Memory B cell (primary cell): ENCODE measurements at regions not wholly inside any gene's neighbourhood (a gene's known extent, or its start where the extent isn't known, plus 50 kb on each side); places are given as distances from the start of the nearest gene placed in this dataset.
"Not testable (repeated sequence)": the region's sequence is repeated elsewhere in the genome, so short reads cannot be mapped to it uniquely, and the experiment has no call there.

ENCODE experiments used
- ATAC-seq: fragments of 150-1000 bp; cut with Tn5 transposase; 2 replicates; pipeline ENCODE4 v1.10.0; 2021; ENCODE audit warnings: low read depth, mild to moderate bottlenecking, moderate library complexity
- DNase-seq, 2 donors: peaks; one replicate each; pipeline ENCODE4 v3.0.0; 2022; ENCODE audit warnings: low spot score in 2 of 2
- H3K27ac Mint-ChIP-seq: one replicate; pipeline ENCODE4 v1.8.0; 2022; ENCODE audit warnings: mild to moderate bottlenecking, moderate library complexity, mixed read lengths
- H3K27me3 Mint-ChIP-seq: one replicate; pipeline ENCODE4 v1.8.0; 2022; ENCODE audit warnings: mixed read lengths
- H3K36me3 Mint-ChIP-seq: one replicate; pipeline ENCODE4 v1.8.0; 2022; ENCODE audit warnings: mild to moderate bottlenecking, mixed read lengths
- H3K4me1 Mint-ChIP-seq: one replicate; pipeline ENCODE4 v1.8.0; 2022; ENCODE audit warnings: mixed read lengths
- H3K4me3 Mint-ChIP-seq: one replicate; pipeline ENCODE4 v1.8.0; 2022; ENCODE audit warnings: mild to moderate bottlenecking, moderate library complexity, mixed read lengths
- H3K9me3 Mint-ChIP-seq: one replicate; pipeline ENCODE4 v1.8.0; 2022; ENCODE audit warnings: mixed read lengths

DNA sequence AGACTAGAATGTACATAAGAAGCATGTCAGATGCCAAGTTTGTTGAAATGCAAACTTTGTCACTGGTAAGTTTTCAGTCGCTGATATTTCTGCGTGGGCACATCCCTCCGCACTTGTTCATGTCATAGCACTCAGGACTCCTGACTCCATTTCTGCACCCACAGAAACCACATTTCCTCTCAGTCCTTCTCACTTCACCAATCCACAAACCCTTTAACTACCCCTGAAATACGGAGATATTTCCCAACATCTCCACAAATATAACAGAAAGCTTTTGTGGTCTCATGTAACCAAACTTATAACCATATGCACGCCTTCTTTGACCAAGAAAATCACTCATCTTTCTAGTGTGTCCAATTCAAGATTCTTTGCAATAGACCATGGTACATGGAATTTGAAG is 276.9 kb upstream of the ERBB4 start:
- peaks cover 3% of the 10 kb centered on the region for H3K4me1 Mint-ChIP-seq
- ATAC-seq (no peak), DNase-seq (no peak)
- no peaks in the 10 kb centered on the region for H3K27me3 Mint-ChIP-seq
- H3K9me3 Mint-ChIP-seq = no peaks in the 10 kb centered on the region
- H3K4me3 Mint-ChIP-seq = no peak overlapping the region
- no peak overlapping the region for H3K27ac Mint-ChIP-seq
- H3K36me3 Mint-ChIP-seq = no peaks in the 10 kb centered on the region

GRCh38 chr2:212814941-212815340 is 276.3 kb upstream of the ERBB4 start:
- Mint-ChIP-seq H3K9me3 (no peaks in the 10 kb centered on the region), H3K36me3 (no peaks in the 10 kb centered on the region), H3K4me1 (peaks cover 3% of the 10 kb centered on the region), H3K4me3 (no peak overlapping the region), H3K27ac (no peak overlapping the region), H3K27me3 (no peaks in the 10 kb centered on the region)
- ATAC-seq = no peak
- no peak for DNase-seq

DNA sequence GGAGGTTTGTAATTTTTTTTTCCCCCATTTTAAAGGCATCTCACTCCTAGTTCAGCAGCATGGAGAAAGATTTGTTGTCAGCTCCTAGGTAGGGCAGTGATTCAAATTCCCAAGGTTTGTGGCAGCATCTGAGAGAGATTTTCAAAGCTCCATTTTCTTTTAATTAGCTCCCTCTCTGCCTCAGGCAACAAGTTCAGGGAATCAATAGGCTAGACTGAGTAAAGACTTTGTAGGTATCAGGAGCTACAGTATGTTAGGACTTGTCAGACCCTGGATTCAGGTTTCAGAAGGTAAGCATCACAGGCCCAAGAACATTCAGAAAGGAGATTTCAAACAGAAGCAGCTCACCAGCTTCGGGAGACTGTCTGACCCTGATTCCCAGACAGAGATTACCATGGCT is 273.3 kb upstream of the ERBB4 start:
- Mint-ChIP-seq H3K27me3 (no peaks in the 10 kb centered on the region), H3K27ac (no peak overlapping the region), H3K36me3 (no peaks in the 10 kb centered on the region), H3K9me3 (no peaks in the 10 kb centered on the region), H3K4me3 (no peak overlapping the region), H3K4me1 (peaks cover 3% of the 10 kb centered on the region)
- no peak for DNase-seq
- no peak for ATAC-seq

DNA sequence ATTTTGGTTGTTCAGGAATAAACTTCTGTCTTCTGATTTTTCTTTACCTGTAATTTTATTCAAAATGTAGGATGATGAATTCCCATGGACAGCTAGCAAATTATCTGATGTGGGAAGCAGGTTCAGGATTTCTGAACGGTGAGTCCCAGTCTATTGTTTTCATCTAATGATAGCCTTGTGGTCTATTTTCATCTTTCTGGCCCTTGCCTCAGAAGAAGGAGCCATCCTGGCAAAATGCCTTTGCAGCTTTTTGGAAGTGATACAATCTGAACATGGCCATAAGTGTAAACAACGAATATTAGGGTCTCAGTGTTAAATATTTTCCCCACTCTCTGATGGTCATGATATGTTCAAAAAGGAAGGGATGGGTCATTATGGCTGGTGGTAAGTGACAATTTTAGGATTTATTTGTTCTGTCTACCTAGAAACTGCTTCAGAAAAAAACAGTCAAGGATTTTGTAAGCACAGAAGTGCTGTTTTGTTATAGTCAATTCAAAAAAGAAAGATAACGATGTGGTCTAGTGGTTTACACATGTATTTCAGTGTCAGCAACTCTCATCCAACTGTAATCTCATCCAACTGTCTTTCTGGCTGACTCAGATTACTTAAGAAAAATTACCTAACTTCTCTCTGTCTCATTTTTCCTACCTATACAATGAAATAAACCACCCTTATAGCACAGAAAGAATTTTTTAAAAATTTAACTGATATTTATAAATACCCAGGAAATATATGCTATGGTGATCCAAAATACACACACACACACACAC is 272.6 kb upstream of the ERBB4 start:
- Mint-ChIP-seq H3K36me3 (no peaks in the 10 kb centered on the region), H3K4me1 (peaks cover 3% of the 10 kb centered on the region), H3K27ac (no peak overlapping the region), H3K9me3 (no peaks in the 10 kb centered on the region), H3K27me3 (no peaks in the 10 kb centered on the region), H3K4me3 (no peak overlapping the region)
- no peak for ATAC-seq
- no peak for DNase-seq

- H3K4me3 Mint-ChIP-seq = no peak overlapping the region
- no peaks in the 10 kb centered on the region for H3K36me3 Mint-ChIP-seq
- H3K9me3 Mint-ChIP-seq = no peaks in the 10 kb centered on the region
- no peaks in the 10 kb centered on the region for H3K4me1 Mint-ChIP-seq
- no peak for ATAC-seq
- H3K27ac Mint-ChIP-seq = no peak overlapping the region
- DNase-seq = no peak
- peaks cover 2% of the 10 kb centered on the region for H3K27me3 Mint-ChIP-seq
Measured at GRCh38 chr2:212797484-212798205, 259.0 kb upstream of the ERBB4 start.

- H3K27me3 Mint-ChIP-seq = no peaks in the 10 kb centered on the region
- ATAC-seq = no peak
- H3K27ac Mint-ChIP-seq = no peak overlapping the region
- H3K9me3 Mint-ChIP-seq = no peaks in the 10 kb centered on the region
- no peak for DNase-seq
- no peak overlapping the region for H3K4me3 Mint-ChIP-seq
- no peaks in the 10 kb centered on the region for H3K4me1 Mint-ChIP-seq
- H3K36me3 Mint-ChIP-seq = no peaks in the 10 kb centered on the region
Measured at GRCh38 chr2:212794471-212794870, 255.9 kb upstream of the ERBB4 start.

DNA sequence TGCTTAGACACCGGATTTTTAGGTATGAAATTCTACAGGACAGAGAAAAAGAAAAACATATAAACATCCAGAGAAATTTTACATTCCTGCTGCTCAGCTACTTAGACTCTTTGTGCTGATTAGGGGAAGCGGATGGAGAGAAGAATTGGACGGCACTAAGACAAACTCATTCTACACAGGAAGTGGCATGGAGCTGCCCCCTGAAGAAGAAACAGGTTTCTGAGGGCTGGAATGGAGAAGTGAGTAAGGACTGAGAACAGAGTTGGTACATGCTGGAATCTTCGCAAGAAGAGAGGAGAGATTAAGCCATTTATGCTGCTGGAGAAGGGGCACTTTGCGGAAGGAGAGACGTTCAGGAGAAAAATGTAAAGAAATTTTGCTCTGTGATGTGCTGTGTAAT is 253.0 kb upstream of the ERBB4 start:
- no peaks in the 10 kb centered on the region for H3K9me3 Mint-ChIP-seq
- DNase-seq (no peak), ATAC-seq (no peak)
- no peak overlapping the region for H3K27ac Mint-ChIP-seq
- no peaks in the 10 kb centered on the region for H3K27me3 Mint-ChIP-seq
- no peaks in the 10 kb centered on the region for H3K4me1 Mint-ChIP-seq
- no peaks in the 10 kb centered on the region for H3K36me3 Mint-ChIP-seq
- H3K4me3 Mint-ChIP-seq = no peak overlapping the region

DNA sequence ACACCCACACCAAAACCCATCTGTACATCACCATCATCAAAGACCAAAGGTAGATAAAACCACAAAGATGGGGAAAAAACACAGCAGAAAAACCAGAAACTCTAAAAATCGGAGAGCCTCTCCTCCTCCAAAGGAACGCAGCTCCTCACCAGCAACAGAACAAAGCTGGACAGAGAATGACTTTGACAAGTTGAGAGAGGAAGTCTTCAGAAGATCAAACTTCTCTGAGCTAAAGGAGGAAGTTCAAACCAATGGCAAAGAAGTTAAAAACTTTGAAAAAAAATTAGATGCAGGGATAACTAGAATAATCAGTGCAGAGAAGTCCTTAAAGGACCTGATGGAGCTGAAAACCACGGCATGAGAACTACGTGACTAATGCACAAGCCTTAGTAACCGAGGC is 247.5 kb upstream of the ERBB4 start:
- DNase-seq, H3K36me3 Mint-ChIP-seq, H3K27ac Mint-ChIP-seq: not testable (repeated sequence)

DNA sequence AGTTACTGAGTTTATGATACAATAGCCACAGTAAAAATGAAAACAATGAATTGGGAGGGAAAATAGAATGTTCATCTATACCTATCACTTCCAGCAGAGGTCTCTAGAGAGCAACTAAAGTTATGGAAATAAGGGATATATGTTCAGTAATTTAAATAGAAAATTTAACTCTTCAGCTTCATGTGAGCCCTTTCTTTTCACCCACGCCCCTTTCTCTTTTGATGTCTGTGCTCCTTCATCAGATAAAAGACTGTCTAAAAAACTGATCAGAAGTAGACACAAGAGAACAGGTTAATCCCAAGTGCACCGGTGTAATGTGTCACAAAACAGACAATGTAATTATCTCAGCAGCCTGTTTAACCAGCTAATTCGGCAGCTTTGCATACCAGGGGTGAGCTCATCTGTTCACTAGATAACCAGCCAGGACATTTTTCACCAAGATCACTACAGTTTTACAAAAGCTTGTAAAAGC is 238.5 kb upstream of the ERBB4 start:
- H3K4me1 Mint-ChIP-seq = no peaks in the 10 kb centered on the region
- no peak overlapping the region for H3K27ac Mint-ChIP-seq
- DNase-seq (peak in 1 of 2 donors; percentile 14), ATAC-seq (peak; percentile 41)
- no peak overlapping the region for H3K4me3 Mint-ChIP-seq
- H3K27me3 Mint-ChIP-seq = peaks cover 1% of the 10 kb centered on the region
- no peaks in the 10 kb centered on the region for H3K9me3 Mint-ChIP-seq
- no peaks in the 10 kb centered on the region for H3K36me3 Mint-ChIP-seq

More for the DNA sequence above, 247.5 kb upstream of the ERBB4 start:
- not testable (repeated sequence) for H3K9me3 Mint-ChIP-seq, H3K4me3 Mint-ChIP-seq, H3K27me3 Mint-ChIP-seq, H3K4me1 Mint-ChIP-seq, ATAC-seq

DNA sequence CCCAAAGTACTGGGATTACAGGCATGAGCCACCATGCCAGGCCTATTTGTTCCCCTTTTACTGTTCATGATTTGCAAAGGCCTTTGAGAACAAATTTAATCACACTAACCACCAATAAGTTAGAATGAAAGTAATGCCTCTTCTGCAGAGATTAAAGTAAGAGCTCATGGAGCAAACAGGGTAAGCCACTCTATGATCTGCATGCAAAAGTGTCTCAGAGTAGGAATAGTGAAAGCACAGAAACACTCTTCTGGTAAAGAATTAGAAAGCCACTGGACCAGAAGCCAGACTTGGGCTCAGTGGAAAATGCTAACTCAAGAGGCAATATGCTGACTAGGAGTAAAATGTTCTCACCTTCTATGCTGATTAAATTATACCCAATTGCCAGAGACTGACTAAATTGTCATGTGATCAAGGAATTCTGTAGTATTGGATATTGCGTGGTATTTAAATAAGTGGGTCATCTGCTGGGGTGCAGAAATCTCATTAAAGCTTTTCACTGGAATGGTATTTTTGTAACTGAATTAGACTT is 235.3 kb upstream of the ERBB4 start:
- ATAC-seq (no peak), DNase-seq (no peak)
- Mint-ChIP-seq H3K9me3 (no peaks in the 10 kb centered on the region), H3K36me3 (no peaks in the 10 kb centered on the region), H3K27ac (no peak overlapping the region), H3K4me3 (no peak overlapping the region), H3K27me3 (peaks cover 3% of the 10 kb centered on the region), H3K4me1 (no peaks in the 10 kb centered on the region)

GRCh38 chr2:212770240-212770639 is 231.6 kb upstream of the ERBB4 start:
- H3K36me3 Mint-ChIP-seq = no peaks in the 10 kb centered on the region
- DNase-seq (no peak), ATAC-seq (no peak)
- peaks cover 1% of the 10 kb centered on the region for H3K27me3 Mint-ChIP-seq
- no peaks in the 10 kb centered on the region for H3K9me3 Mint-ChIP-seq
- H3K27ac Mint-ChIP-seq = no peak overlapping the region
- H3K4me3 Mint-ChIP-seq = no peak overlapping the region
- no peaks in the 10 kb centered on the region for H3K4me1 Mint-ChIP-seq

DNA sequence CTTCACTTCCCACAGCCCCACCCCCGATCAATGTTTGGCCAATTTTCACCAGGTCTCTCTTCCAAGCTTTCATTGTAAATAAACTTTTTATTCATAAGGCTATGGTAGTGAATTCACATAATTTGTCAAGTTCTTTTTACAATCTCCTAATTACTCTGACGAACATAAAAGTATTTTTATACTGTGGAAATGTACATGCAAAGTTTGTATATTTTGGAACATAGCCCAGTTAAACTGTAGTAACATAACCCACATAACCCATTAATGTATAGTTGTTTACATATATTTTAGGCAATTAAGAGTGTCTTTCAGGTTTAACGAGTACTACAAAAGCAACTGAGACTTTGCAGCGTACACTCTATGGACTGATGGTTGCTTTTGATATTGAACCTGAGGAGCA is 228.3 kb upstream of the ERBB4 start:
- Mint-ChIP-seq H3K27me3 (peaks cover 1% of the 10 kb centered on the region), H3K9me3 (no peaks in the 10 kb centered on the region), H3K36me3 (no peaks in the 10 kb centered on the region), H3K27ac (no peak overlapping the region), H3K4me3 (no peak overlapping the region), H3K4me1 (no peaks in the 10 kb centered on the region)
- no peak for ATAC-seq
- DNase-seq = no peak

DNA sequence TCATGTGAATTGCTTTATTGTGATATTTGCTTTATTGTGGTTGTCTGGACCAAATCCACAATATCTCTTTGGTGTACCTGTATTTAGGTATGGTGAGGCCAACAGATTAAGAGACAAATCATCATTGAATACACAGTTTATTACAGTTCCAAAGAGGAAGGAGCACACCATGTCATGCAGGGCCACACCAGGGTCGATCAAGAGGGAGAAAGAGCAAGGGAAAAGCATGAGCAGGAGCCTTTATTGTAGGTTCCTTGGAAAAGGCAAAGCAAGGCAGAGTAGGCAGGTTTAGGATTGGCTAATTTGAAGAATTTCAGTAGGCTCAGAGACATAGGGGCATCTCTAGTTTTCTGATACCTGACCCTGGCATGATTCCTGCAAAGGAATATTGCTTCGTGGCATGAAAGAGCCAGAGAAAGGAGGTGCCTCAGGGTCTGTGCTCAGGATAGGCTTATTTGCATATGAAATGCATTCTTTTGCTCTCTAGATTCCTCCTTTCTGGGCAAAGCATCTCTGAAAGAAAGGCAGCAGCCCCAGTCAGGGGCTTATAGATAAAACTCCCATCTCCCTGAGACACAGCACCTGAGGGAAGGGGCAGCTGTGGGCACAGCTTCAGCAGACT is 214.2 kb upstream of the ERBB4 start:
- peaks cover 1% of the 10 kb centered on the region for H3K36me3 Mint-ChIP-seq
- DNase-seq = no peak
- no peak overlapping the region for H3K4me3 Mint-ChIP-seq
- H3K27ac Mint-ChIP-seq = no peak overlapping the region
- no peaks in the 10 kb centered on the region for H3K4me1 Mint-ChIP-seq
- peaks cover 14% of the 10 kb centered on the region for H3K9me3 Mint-ChIP-seq
- no peak for ATAC-seq
- H3K27me3 Mint-ChIP-seq = peaks cover 4% of the 10 kb centered on the region

DNA sequence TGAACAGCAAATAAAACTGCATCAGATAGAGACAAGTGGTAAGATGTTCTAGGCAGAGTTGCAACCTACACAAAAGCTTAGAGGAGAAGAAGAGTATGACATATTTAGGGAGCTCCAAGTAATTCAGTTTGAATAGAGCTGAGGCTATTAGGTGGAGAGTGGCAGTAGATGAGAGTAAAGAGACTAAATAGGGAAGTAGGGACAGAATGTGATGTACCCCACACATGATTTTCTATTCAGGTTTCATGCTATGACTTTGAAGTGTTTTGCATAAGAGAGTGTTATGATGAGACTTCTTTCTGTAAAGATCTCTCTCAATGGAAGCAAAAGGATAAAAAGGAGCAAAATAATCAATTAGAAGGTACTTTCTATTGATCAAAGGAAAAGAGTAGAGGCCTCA is 206.8 kb upstream of the ERBB4 start:
- DNase-seq (no peak), ATAC-seq (no peak)
- Mint-ChIP-seq H3K4me3 (no peak overlapping the region), H3K4me1 (no peaks in the 10 kb centered on the region), H3K27me3 (no peaks in the 10 kb centered on the region), H3K36me3 (no peaks in the 10 kb centered on the region), H3K27ac (no peak overlapping the region), H3K9me3 (no peaks in the 10 kb centered on the region)
